Mononuclear cell (primary cell): ENCODE measurements at regions not wholly inside any gene's neighbourhood (a gene's known extent, or its start where the extent isn't known, plus 50 kb on each side); places are given as distances from the start of the nearest gene placed in this dataset.
"Not testable (repeated sequence)": the region's sequence is repeated elsewhere in the genome, so short reads cannot be mapped to it uniquely, and the experiment has no call there.

ENCODE experiments used
- H3K27me3 ChIP-seq: 2 replicates; pipeline ENCODE4 v1.6.0; 2011; ENCODE audit warnings: low read length, control low read depth; ENCODE audit not compliant: insufficient read depth
- H3K4me1 ChIP-seq: 2 replicates; pipeline ENCODE4 v1.5.1; 2011; ENCODE audit warnings: mild to moderate bottlenecking, low read length, control low read depth; ENCODE audit not compliant: insufficient read depth
- H3K4me3 ChIP-seq: 2 replicates; pipeline ENCODE4 v1.5.1; 2011; ENCODE audit warnings: mild to moderate bottlenecking, low read length, moderate library complexity
- H3K9me3 ChIP-seq: 2 replicates; pipeline ENCODE4 v1.5.1; 2011; ENCODE audit warnings: low read depth, mild to moderate bottlenecking, control low read depth, low read length

DNA sequence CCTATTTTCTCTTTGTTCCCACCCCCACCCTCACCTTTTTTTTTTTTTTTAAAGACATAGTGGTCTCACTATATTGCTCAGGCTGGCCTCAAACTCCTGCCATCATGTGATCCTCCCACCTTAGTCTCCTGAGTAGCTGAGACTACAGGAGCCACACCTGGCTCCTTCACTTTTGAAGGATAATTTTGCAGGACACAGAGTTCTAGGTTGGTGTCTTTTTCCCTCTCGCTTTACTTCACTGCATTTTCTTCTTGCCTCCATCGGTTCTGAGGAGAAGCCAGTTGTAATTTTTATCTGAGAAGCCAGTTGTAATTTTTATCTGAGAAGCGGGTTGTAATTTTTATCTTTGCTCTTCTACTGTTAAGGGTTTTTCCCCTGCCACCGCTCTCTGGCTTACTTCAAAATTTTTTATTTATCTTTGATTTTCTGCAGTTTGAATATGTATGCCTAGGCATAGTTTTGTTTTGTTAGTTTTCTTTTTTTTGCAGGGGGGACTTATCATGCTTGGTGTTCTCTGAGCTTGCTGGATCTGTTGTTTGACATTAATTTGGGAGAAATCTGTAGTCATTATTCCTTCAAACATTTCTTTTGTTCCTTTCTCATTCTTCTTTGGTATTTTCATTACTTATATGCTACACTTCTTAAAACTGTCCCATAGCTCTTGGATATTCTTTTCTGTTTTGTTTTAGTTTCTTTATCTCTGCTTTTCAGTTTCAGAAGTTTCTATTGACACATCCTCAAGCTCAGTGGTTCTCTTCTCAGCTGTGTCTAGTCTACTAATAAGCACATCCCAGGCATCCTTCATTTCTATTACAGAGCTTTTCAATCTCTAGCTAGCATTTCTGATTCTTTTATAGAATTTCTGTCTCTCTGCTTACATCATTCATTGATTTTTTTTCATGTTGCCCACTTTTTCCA lies 148.2 kb upstream of the CHD1 start:
- H3K4me1 ChIP-seq: no peaks in the 10 kb centered on the region
- H3K9me3 ChIP-seq: no peaks in the 10 kb centered on the region

DNA sequence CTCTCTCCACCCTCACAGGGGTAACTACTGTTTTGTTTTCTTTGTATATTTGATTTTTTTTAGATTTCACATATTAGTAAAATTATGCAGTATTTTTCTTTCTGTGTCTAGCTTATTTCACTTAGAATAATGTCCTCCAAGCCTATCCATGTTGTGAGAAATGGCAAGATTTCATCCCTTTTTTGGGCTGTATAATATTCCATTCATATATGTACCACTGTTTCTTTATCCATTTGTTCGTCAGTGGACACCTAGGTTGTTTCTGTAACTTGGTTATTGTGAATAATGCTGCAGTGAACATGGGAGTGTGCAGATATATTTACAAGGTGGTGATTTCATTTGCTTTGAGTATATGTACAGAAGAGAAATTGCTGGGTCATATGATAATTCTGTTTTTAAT lies 144.0 kb upstream of the CHD1 start:
- Histone ChIP-seq H3K4me1 (no peaks in the 10 kb centered on the region), H3K4me3 (no peak overlapping the region), H3K27me3 (peaks cover 2% of the 10 kb centered on the region), H3K9me3 (no peaks in the 10 kb centered on the region)

More for the DNA sequence above, 148.2 kb upstream of the CHD1 start:
- Histone ChIP-seq H3K27me3 (peaks cover 4% of the 10 kb centered on the region), H3K4me3 (no peak overlapping the region)

DNA sequence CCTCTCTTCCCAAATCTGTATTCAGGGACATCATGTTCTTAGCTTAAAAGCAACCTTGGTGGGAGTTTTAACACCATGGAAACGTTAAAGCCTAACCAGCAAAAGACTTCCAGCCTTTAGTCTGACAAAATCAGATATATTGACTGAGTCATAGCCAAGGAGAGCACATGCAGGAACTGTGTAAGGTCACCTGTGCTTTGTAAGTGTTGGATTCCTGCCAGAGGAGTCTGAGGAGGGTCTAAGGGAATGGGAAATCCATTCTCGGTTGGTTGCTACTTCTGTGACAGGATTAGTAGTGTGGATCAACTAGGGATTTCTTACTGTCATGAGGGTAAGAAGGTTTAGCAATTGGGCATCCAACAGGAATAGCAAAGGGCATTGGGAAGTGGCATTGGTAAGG lies 142.0 kb upstream of the CHD1 start:
- Histone ChIP-seq H3K27me3 (no peaks in the 10 kb centered on the region), H3K4me1 (no peaks in the 10 kb centered on the region), H3K9me3 (no peaks in the 10 kb centered on the region), H3K4me3 (no peak overlapping the region)

DNA sequence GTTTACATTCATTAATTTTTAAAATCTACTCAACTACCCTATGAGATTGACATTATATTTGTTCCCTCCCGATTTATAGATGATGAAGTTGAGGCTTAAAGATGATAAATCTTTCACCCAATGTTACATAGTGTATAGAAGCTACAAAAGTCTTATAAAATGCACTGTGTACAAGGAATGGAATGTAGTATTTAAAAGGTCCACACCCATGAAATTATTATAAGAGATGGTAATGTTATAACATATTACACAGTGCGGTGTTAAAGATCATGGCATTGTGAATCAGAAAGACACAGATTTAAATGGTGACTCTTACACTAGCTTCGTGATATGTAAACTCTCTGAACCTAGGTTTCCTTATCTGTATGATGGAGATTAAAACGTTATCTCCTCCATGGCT lies 141.6 kb upstream of the CHD1 start:
- no peaks in the 10 kb centered on the region for H3K4me1 ChIP-seq
- H3K4me3 ChIP-seq: no peak overlapping the region
- no peaks in the 10 kb centered on the region for H3K9me3 ChIP-seq
- no peaks in the 10 kb centered on the region for H3K27me3 ChIP-seq

DNA sequence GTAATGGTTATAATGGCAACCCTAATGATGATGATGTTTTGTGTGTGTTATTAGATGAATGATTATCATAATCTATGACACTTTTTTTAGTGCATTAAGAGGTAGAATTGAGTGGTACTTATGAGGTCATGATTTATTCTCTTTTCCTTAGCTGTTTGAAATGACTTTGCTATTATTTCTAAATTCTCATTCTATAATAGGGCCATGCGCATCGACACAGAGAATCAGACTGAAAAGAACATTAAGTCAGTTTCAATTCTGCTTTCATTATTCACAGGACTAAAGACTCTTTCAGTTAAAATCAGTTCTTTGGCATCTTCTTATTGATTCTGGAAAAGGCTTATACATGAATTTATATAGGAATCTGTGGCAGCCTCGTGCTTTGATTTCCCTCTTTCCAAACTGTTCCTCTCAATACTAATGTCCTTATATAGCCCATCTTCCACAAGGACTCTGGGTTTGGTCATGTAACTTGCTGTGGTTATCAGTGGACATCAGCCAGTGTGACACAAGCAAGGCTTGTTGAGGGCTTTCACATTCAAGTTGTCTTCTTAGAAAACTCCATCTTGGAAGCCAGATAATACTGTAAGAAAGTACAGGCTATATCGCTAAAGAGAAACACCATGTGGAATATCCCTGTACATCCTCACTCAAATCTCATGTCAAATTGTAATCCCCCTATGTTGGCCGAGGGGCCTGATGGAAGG lies 140.3 kb upstream of the CHD1 start:
- no peaks in the 10 kb centered on the region for H3K27me3 ChIP-seq

DNA sequence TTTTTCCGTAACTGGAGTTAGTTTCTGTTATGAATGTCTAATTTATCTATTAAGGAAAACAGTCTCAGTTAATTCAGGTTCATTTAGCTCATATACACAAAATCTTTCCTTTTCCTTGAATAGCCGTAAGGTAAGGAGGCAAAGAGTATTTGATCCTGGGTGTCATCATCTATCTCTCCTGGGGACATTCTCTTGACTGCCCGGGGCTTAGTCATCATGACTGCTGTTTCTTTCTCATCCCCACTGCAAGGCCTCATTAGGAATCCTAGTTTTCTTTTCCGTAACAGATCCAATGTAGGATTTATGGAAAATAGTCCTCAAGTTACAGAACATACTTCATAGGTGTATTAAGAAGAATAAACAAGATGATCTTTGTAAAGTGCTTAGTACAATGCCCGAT lies 134.9 kb upstream of the CHD1 start:
- Histone ChIP-seq H3K4me1 (peaks cover 9% of the 10 kb centered on the region), H3K4me3 (no peak overlapping the region), H3K27me3 (no peaks in the 10 kb centered on the region), H3K9me3 (no peaks in the 10 kb centered on the region)

More for the DNA sequence above, 140.3 kb upstream of the CHD1 start:
- no peak overlapping the region for H3K4me3 ChIP-seq
- H3K9me3 ChIP-seq: no peaks in the 10 kb centered on the region
- H3K4me1 ChIP-seq: no peaks in the 10 kb centered on the region

DNA sequence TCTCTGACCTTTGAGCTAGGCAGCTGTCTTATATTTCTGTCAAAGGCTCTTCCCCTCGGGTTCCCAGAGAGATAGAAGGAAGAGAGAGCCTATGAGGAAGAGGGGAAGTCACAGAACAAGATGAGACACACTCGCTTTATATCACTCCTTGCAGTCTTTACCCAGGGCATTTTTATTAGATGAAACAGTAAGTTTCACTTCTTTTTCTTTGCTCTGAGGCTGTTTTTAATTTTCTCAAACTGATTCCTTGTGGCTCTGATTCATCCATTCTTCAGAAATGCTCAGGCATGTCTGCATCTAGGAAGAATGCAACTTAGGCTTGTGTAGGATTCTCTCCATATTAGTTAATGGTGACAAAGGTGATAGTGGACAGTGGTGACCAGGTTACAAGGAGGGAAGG lies 132.9 kb upstream of the CHD1 start:
- peaks cover 9% of the 10 kb centered on the region for H3K4me1 ChIP-seq
- H3K27me3 ChIP-seq: no peaks in the 10 kb centered on the region
- no peaks in the 10 kb centered on the region for H3K9me3 ChIP-seq
- no peak overlapping the region for H3K4me3 ChIP-seq

DNA sequence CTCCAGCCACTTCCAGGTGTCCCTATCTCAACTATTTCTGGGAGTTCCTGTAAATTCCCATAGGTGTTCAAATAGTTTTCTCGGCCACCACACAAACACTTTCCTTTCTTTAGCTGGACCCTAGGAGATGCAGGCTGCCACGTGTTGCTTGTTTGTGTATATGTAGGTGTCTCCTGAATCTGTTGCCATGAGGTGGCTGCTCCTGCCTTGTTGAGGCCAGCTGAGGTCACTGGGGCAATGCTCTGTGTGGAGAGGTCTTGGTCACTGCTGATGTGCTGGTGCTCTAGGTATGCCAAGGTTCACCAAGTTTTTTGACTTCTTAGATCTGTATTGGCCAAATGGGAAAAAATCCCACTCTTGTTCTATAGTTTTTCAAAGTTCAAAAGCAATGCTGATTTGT lies 132.5 kb upstream of the CHD1 start:
- Histone ChIP-seq H3K27me3 (no peaks in the 10 kb centered on the region), H3K9me3 (no peaks in the 10 kb centered on the region), H3K4me1 (peaks cover 9% of the 10 kb centered on the region), H3K4me3 (no peak overlapping the region)

DNA sequence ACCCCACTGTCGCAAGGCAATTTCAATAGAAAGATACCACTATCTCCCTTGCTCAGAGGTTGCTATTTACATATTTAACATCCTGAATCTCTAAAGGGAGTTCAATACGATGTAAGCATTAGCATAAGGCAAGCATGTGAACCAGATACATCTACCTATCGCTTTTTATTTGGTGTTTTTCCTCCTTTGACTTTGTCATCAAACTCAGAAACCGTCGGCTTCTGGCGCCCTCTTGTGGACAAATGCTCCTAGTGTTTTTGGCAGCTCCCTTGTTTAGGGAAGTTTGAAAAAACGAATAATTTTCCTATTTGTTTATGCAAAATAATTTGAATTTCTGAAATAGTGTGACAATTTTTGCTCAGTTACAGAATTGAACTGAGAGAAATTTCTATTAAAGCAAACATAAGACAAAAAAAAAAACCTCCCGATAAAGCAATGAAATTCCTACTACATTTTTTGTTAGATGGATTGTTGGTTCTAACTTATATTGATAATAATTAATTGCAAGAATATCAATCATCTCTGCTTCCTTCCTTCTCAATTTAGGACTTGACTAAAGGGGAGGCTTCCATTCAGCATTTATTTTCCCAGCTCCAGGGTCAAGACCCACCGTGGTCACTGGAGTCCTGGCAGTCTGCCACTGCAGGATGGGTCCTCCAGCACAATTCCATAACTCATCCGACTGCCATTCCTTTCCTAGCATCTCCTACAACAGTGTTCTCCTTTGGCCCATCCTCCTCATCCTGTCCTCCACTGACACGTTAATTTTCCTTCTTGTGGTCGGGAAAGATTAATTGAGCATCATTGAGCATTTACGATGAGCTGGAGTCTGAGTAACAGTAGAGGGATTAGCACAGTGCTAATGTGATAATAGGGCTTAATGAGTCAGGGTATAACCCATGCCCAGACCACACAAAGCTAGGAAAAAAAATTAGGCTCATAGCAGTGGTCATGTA lies 131.8 kb upstream of the CHD1 start:
- Histone ChIP-seq H3K4me1 (peaks cover 9% of the 10 kb centered on the region), H3K4me3 (no peak overlapping the region), H3K9me3 (no peaks in the 10 kb centered on the region), H3K27me3 (no peaks in the 10 kb centered on the region)

DNA sequence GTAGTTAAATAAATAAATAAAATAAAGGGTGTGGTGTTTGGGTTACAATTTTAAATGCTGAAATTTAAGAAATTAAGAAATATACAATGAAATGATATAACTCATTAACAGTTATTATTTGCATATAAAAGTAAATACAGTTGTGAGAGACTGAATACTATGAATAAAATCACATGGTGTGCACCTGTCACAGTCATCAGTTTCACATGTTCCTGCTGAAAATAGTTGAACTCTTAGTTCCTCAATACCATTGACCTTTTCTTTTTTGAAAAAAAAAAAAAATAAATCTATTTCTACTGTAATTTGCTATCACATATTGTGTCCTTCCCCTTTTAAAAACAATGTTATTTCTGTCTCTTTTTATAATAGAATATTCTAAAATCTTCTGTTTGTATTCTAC lies 130.9 kb upstream of the CHD1 start:
- Histone ChIP-seq H3K4me1 (peaks cover 9% of the 10 kb centered on the region), H3K9me3 (no peaks in the 10 kb centered on the region), H3K27me3 (no peaks in the 10 kb centered on the region), H3K4me3 (no peak overlapping the region)

DNA sequence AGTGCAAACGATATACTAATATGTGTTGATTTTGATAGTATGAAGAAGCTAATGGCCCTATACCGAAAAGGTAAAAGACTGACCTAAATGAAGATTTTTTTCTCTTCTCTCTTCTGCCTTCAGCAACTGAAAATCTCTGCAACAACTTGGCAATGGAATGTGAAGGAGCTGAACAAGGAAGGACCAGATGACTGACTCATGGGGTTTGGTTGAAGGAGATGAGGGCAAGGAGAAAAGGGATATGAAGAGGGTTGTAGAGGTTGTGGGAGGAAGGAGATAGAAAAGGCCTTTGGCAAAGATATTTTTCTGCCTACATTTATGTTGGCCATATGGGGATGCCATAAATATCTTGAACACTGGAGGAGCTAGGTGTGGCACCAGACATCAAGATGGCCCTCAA lies 129.7 kb upstream of the CHD1 start:
- H3K4me3 ChIP-seq: no peak overlapping the region
- no peaks in the 10 kb centered on the region for H3K9me3 ChIP-seq
- H3K27me3 ChIP-seq: no peaks in the 10 kb centered on the region
- H3K4me1 ChIP-seq: peaks cover 9% of the 10 kb centered on the region

DNA sequence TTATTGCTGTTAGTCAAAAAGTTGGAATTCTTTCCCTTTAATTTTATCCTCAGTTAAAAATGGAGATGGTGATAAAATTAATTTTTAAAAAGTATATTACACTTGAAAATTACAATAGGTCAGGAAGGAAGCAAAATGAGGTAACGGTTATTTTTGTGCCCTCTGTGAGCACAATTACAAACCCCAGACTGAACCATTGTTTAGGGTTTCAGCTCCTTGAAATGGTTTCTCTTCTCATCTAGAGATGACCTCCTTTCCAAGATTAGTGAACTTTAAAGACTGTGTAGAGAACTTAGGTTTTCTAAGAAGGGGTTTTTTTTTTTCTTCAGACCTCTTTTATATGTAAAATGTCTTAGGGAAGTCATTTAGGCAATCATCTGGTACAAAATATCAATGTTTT lies 126.2 kb upstream of the CHD1 start:
- no peak overlapping the region for H3K4me3 ChIP-seq
- H3K9me3 ChIP-seq: no peaks in the 10 kb centered on the region
- no peaks in the 10 kb centered on the region for H3K4me1 ChIP-seq
- H3K27me3 ChIP-seq: no peaks in the 10 kb centered on the region

DNA sequence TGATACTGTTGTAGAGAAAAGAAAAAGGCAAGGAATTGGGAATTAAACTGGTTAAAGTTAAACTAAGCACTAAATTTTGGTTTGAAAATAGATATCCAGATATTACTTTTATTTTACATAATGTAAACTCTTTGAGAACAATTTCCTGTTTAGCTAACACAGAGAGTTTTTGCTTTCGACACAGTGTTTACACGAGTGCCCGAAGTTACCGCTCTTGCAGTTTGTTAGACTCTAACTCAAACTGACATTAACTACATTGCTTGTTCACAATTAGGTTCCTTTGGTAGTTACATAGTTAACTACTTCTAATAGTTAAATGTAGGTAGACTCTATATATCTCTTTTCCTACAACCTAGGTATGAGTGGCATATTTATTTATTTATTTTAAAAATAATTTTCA lies 117.1 kb upstream of the CHD1 start:
- no peaks in the 10 kb centered on the region for H3K27me3 ChIP-seq
- H3K9me3 ChIP-seq: no peaks in the 10 kb centered on the region
- no peak overlapping the region for H3K4me3 ChIP-seq
- no peaks in the 10 kb centered on the region for H3K4me1 ChIP-seq

DNA sequence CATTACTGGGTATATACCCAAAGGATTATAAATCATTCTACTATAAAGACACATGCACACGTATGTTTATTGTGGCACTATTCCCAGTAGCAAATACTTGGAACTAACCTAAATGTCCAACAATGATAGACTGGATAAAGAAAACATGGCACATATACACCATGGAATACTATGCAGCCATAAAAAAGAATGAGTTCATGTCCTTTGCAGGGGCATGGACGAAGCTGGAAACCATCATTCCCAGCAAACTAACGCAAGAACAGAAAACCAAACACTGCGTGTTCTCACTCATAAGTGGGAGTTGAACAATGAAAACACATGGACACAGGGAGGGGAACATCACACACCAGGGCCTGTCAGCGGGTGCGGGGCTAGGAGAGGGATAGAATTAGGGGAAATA lies 114.5 kb upstream of the CHD1 start:
- H3K4me1 ChIP-seq, H3K27me3 ChIP-seq, H3K9me3 ChIP-seq, H3K4me3 ChIP-seq: not testable (repeated sequence)

DNA sequence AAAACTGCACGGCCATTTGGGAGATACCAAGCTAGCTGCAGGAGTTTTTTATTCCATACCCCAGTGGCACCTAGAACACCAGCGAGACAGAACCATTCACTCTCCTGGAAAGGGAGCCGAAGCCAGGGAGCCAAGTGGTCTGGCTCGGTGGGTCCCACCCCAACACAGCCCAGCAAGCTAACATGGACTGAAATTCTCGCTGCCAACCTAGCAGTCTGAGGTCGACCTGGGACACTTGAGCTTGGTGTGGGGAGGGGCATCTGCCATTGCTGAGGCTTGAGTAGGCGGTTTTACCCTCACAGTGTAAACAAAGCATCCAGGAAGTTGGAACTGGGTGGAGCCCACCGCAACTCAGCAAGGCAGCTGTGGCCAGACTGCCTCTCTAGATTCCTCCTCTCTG lies 108.9 kb upstream of the CHD1 start:
- no peak overlapping the region for H3K4me3 ChIP-seq
- peaks cover 32% of the 10 kb centered on the region for H3K4me1 ChIP-seq
- H3K27me3 ChIP-seq: no peaks in the 10 kb centered on the region
- H3K9me3 ChIP-seq: no peaks in the 10 kb centered on the region
